Coronary artery (tissue), 2 donors: ENCODE measurements at regions not wholly inside any gene's neighbourhood (a gene's known extent, or its start where the extent isn't known, plus 50 kb on each side); places are given as distances from the start of the nearest gene placed in this dataset.

Source experiments
- DNase-seq: peaks from one replicate; pipeline ENCODE4 v3.0.0-alpha.2; 2017; ENCODE audit warnings: low spot score
- H3K27ac ChIP-seq, 2 donors: fragments of 200-600 bp; sonication (generic); one replicate each; pipeline ENCODE4 v1.5.1; 2016 to 2019
- H3K4me3 ChIP-seq: fragments of 200-600 bp; sonication (generic); 2 replicates; pipeline ENCODE4 v1.5.1; 2016; ENCODE audit warnings: mild to moderate bottlenecking, moderate library complexity
- TF ChIP-seq, protein P1 (sequence below): fragments of 200-600 bp; sonication (generic); IDR thresholded peaks from one replicate; pipeline ENCODE4 v1.5.1; 2019; ENCODE audit warnings: antibody characterized with exemption

DNA sequence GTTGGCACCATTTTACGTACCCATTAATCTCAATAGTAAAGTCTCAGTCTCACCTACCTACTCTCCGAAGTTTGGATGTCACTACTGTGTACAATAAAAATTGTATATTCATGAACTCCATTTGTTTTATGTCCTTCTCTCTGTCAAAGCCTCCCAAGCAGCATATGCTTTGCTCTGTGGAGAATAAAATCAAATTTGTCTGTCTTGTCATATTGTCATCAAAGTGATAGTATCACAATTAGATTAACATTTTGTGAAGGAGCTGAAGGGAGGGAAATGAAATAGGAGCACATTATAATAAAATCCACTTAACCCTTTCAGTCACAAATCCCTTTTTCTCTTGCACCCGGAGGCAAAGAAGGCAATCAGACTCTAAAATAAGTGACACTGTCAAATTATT is 177.1 kb upstream of the RRP15 start:
- H3K4me3 ChIP-seq: no peak overlapping the region
- H3K27ac ChIP-seq: no peak overlapping the region
- TF ChIP-seq, protein P1, sequence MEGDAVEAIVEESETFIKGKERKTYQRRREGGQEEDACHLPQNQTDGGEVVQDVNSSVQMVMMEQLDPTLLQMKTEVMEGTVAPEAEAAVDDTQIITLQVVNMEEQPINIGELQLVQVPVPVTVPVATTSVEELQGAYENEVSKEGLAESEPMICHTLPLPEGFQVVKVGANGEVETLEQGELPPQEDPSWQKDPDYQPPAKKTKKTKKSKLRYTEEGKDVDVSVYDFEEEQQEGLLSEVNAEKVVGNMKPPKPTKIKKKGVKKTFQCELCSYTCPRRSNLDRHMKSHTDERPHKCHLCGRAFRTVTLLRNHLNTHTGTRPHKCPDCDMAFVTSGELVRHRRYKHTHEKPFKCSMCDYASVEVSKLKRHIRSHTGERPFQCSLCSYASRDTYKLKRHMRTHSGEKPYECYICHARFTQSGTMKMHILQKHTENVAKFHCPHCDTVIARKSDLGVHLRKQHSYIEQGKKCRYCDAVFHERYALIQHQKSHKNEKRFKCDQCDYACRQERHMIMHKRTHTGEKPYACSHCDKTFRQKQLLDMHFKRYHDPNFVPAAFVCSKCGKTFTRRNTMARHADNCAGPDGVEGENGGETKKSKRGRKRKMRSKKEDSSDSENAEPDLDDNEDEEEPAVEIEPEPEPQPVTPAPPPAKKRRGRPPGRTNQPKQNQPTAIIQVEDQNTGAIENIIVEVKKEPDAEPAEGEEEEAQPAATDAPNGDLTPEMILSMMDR: no peak
- no peak for DNase-seq

DNA sequence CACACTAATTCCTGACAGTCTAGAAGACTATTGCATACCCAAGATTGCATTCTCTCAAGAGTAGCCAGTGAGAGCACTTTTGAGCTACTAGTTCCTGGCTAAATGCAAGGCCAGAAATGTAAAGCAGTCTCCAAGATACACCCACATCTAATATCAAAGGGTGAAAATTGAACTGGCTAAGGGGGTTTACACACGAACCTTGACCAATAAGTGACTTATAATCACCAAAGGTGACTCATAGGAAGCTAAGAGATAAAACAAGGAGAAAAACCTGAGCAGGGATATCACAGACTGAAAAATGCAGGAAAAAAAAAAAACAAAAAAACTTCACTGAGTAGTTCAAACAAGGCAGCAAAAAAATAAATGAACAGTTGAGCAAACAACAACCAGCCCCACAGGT is 172.2 kb upstream of the RRP15 start:
- DNase-seq: no peak
- TF ChIP-seq, protein P1: no peak
- no peak overlapping the region for H3K4me3 ChIP-seq
- H3K27ac ChIP-seq: no peak overlapping the region

DNA sequence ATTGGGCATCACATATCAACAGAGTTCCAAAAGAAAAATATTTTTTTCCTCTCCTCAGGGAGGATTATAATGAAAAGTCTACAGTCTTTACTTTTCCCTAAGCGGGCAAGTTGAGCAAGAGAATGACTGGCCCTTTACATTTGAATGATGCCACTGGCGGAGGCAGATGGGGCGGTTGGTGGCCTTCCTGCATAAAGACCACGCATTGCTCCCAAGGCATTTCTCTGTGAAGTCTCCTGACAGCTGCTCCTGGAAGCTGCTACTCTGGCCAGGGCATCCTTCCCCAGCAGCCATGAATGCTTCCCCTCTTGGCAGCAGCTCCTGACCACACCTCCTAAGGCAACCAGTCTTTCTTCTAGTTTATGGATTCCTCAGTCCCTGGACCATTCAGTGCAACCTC is 161.1 kb upstream of the RRP15 start:
- TF ChIP-seq, protein P1: no peak
- Histone ChIP-seq H3K4me3 (no peak overlapping the region), H3K27ac (no peak overlapping the region)
- DNase-seq: no peak

DNA sequence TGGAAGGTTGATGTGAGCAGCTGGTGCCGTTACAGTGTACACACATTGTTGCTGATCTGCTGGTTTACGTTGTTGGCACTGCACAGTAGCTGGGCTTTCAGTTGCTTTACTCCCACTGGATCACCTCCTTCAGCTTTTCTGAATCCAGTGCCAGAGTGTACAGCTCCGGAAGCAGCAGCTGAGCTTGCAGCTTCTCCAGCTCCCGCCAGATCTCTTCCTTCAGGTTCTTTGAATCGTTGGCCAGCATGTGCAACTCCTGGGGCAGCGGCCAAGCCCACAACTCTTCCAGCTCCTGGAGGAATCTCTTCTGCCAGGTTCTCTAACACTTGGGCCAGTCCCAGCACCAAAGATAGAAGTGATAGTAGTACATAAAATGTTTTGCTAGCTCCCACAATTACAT is 149.7 kb upstream of the RRP15 start:
- Histone ChIP-seq H3K27ac (no peak overlapping the region), H3K4me3 (no peak overlapping the region)
- TF ChIP-seq, protein P1: no peak
- DNase-seq: no peak

DNA sequence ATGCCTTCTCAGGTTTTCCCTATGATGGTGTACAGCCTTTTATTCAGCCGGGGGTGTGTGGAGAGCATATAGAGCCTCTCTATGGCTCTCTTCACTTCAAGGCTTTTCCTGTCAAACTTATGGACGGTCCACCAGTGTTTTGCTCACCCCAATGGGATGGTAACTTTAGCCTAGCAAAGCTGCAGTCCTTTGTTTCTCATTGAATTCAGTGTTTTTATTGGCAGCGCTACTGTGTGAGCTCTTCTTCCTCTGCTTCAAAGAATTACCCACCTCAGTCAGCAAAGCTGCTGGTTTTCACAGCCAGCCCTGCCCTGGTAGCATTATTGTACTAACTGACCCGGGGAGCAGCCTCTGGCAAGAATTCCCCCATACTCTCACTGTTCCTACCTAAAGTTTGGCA is 145.3 kb upstream of the RRP15 start:
- DNase-seq: no peak
- TF ChIP-seq, protein P1: no peak
- Histone ChIP-seq H3K27ac (no peak overlapping the region), H3K4me3 (no peak overlapping the region)

DNA sequence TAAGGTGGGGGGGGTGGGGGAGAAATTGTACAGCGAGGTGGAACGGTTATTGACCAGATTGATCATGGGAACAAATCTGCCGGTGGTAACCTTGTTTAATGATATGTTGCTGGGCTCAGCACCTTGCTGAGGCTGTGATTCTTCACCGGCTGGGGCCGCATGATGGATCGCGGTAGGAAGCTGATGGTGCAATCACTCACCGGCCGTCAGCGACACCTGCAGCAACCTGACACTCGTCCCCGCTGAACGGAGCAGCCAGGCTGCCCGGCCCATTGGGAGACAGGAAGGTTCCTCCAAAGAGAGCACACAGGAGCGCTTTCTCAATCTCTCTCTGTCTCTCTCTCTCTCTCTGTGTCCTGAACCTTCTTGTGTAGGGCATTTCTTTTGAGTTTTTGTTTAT is 128.5 kb upstream of the RRP15 start:
- no peak overlapping the region for H3K27ac ChIP-seq
- TF ChIP-seq, protein P1: no peak
- no peak overlapping the region for H3K4me3 ChIP-seq
- DNase-seq: no peak

DNA sequence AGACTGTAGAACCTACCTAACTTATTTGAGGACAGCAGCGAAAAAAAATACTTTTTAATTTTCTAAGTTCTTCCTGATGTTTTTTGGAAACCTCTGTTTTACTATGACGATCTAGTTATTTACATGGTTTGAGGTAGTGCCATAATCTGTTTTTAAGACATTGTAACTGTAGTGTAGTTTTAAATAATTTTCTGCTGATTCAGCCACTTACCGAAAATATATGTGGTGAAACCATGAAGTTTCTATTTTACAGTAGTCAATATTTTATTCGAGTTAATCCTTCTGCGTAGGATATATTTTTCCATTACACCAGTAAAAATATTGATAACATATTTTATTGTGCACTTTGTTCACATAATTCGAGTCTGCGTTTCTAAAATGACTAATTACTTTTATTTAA is 121.7 kb upstream of the RRP15 start:
- Histone ChIP-seq H3K4me3 (no peak overlapping the region), H3K27ac (no peak overlapping the region)
- DNase-seq: no peak
- TF ChIP-seq, protein P1: no peak
